ENCODE measurements at regions not wholly inside any gene's neighbourhood (a gene's known extent, or its start where the extent isn't known, plus 50 kb on each side); places are given as distances from the start of the nearest gene placed in this dataset.

- TF ChIP-seq RAD21 (IDR thresholded peaks at IDR 0.05; ENCODE audit: low read depth) (no peak), EP300 (IDR thresholded peaks at IDR 0.05; ENCODE audit: borderline replicate concordance) (no peak), EGR1 (IDR thresholded peaks at IDR 0.05) (no peak), FOXM1 (IDR thresholded peaks at IDR 0.05; ENCODE audit: borderline replicate concordance, low read depth) (no peak), YY1 (IDR thresholded peaks at IDR 0.05; ENCODE audit: low read depth) (no peak), TCF12 (IDR thresholded peaks at IDR 0.05; ENCODE audit: low read depth) (no peak), ZBTB7A (IDR thresholded peaks at IDR 0.05; ENCODE audit: low read depth) (no peak), CEBPB (IDR thresholded peaks at IDR 0.05) (no peak), MAX (IDR thresholded peaks at IDR 0.05) (no peak), TAF1 (IDR thresholded peaks at IDR 0.05; ENCODE audit: low read depth) (no peak), USF1 (IDR thresholded peaks at IDR 0.05) (no peak)
Observed at GRCh38 chr16:8184854-8185253, 405.5 kb downstream of the TMEM114 start.

All from Ishikawa (cell line).